ENCODE measurements at regions not wholly inside any gene's neighbourhood (a gene's known extent, or its start where the extent isn't known, plus 50 kb on each side); places are given as distances from the start of the nearest gene placed in this dataset.

DNA sequence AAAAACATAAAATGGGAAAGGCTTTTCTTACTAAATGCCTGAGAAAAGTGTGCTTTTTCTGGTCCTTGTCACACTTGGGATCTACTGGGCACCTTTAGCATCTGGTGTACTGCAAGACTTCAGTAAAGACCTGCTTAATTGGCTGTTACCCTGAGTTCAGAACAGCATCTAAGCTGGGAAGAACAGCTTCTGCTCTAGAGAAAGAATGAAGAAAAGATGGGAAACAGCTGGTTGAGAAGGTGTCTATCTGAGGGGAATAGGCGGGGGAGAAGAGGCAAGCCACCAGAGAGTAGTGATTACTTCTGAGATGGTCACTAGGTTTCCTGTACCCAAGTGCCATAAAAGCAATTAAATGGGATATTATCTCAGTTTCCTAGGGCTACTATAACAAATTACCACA, 128.2 kb upstream of the SPACA1 start:
- TF ChIP-seq, protein P1, sequence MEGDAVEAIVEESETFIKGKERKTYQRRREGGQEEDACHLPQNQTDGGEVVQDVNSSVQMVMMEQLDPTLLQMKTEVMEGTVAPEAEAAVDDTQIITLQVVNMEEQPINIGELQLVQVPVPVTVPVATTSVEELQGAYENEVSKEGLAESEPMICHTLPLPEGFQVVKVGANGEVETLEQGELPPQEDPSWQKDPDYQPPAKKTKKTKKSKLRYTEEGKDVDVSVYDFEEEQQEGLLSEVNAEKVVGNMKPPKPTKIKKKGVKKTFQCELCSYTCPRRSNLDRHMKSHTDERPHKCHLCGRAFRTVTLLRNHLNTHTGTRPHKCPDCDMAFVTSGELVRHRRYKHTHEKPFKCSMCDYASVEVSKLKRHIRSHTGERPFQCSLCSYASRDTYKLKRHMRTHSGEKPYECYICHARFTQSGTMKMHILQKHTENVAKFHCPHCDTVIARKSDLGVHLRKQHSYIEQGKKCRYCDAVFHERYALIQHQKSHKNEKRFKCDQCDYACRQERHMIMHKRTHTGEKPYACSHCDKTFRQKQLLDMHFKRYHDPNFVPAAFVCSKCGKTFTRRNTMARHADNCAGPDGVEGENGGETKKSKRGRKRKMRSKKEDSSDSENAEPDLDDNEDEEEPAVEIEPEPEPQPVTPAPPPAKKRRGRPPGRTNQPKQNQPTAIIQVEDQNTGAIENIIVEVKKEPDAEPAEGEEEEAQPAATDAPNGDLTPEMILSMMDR (conservative IDR thresholded peaks at IDR 0.05 in 1 of 2, IDR thresholded peaks at IDR 0.05 in 1 of 2; ENCODE audit: low read depth in 1 of 2, low read length in 2 of 2), result no peak
- TF ChIP-seq EZH2 (IDR thresholded peaks at IDR 0.05; ENCODE audit: low read length, missing control alignments), result no peak
